Neural progenitor cell (in vitro differentiated cells): ENCODE measurements at regions not wholly inside any gene's neighbourhood (a gene's known extent, or its start where the extent isn't known, plus 50 kb on each side); places are given as distances from the start of the nearest gene placed in this dataset.

ENCODE experiments used
- DNase-seq: peaks from one replicate; pipeline ENCODE4 v3.0.0-alpha.2; 2016; ENCODE audit warnings: low spot score
- H2AFZ ChIP-seq: fragments of 200-600 bp; sonication (generic); replicated peaks from 2 replicates; pipeline ENCODE4 v1.6.1; 2016; ENCODE audit warnings: antibody characterized with exemption
- H3F3A ChIP-seq: fragments of 200-600 bp; sonication (generic); 2 replicates; pipeline ENCODE4 v1.6.1; 2016; ENCODE audit warnings: antibody characterized with exemption, low read depth
- H3K27ac ChIP-seq: fragments of 200-600 bp; sonication (generic); 2 replicates; pipeline ENCODE4 v1.5.1; 2016; ENCODE audit warnings: mild to moderate bottlenecking
- H3K27me3 ChIP-seq: fragments of 200-600 bp; sonication (generic); 2 replicates; pipeline ENCODE4 v1.6.1; 2016; ENCODE audit warnings: mild to moderate bottlenecking, moderate library complexity
- H3K36me3 ChIP-seq: fragments of 200-600 bp; sonication (generic); 2 replicates; pipeline ENCODE4 v1.5.1; 2016
- H3K4me1 ChIP-seq: fragments of 200-600 bp; sonication (generic); 2 replicates; pipeline ENCODE4 v1.6.1; 2016; ENCODE audit warnings: mixed run types
- H3K4me2 ChIP-seq: fragments of 200-600 bp; sonication (generic); 2 replicates; pipeline ENCODE4 v1.6.1; 2016
- H3K4me3 ChIP-seq: fragments of 200-600 bp; sonication (generic); 2 replicates; pipeline ENCODE4 v1.5.1; 2016
- H3K79me2 ChIP-seq: fragments of 200-600 bp; sonication (generic); 2 replicates; pipeline ENCODE4 v1.6.1; 2016; ENCODE audit warnings: low read depth
- H3K9ac ChIP-seq: fragments of 200-600 bp; sonication (generic); 2 replicates; pipeline ENCODE4 v1.6.1; 2016
- H3K9me3 ChIP-seq: fragments of 200-600 bp; sonication (generic); 2 replicates; pipeline ENCODE4 v1.5.1; 2016; ENCODE audit warnings: low read depth
- H4K20me1 ChIP-seq: fragments of 200-600 bp; sonication (generic); 2 replicates; pipeline ENCODE4 v1.6.1; 2016; ENCODE audit warnings: low read depth
- H3K27ac Mint-ChIP-seq: 3 replicates; pipeline ENCODE4 v1.8.0; 2021; ENCODE audit warnings: mixed read lengths
- H3K27me3 Mint-ChIP-seq: 2 replicates; pipeline ENCODE4 v1.8.0; 2022; ENCODE audit warnings: low read depth, mild to moderate bottlenecking, inconsistent platforms, moderate library complexity, mixed read lengths; ENCODE audit not compliant: insufficient read depth
- H3K36me3 Mint-ChIP-seq: 3 replicates; pipeline ENCODE4 v1.8.0; 2021; ENCODE audit warnings: mixed read lengths
- H3K4me1 Mint-ChIP-seq: 3 replicates; pipeline ENCODE4 v1.8.0; 2021; ENCODE audit warnings: mixed read lengths
- H3K4me3 Mint-ChIP-seq: 3 replicates; pipeline ENCODE4 v1.8.0; 2021; ENCODE audit warnings: mild to moderate bottlenecking, moderate library complexity, mixed read lengths
- H3K9me3 Mint-ChIP-seq: 3 replicates; pipeline ENCODE4 v1.8.0; 2020; ENCODE audit warnings: mixed read lengths
- CTCF ChIP-seq: fragments of 200-600 bp; sonication (generic); IDR thresholded peaks from 2 replicates; pipeline ENCODE4 v1.5.1; 2017; ENCODE audit warnings: antibody characterized with exemption, mild to moderate bottlenecking
- EZH2 ChIP-seq: fragments of 200-600 bp; sonication (generic); IDR thresholded peaks from 2 replicates; pipeline ENCODE4 v1.6.1; 2017; ENCODE audit warnings: antibody characterized with exemption, mild to moderate bottlenecking, moderate library complexity
- EZH2phosphoT487 ChIP-seq: fragments of 200-600 bp; sonication (generic); IDR thresholded peaks from 2 replicates; pipeline ENCODE4 v1.6.1; 2017; ENCODE audit warnings: antibody characterized with exemption

GRCh38 chr2:226636586-226636985, 163.0 kb downstream of the IRS1 start:
- Histone ChIP-seq H3K4me3 (no peak overlapping the region), H3K9ac (no peak overlapping the region), H3F3A (no peaks in the 10 kb centered on the region), H4K20me1 (no peaks in the 10 kb centered on the region), H3K4me1 (no peaks in the 10 kb centered on the region), H3K27ac (no peak overlapping the region), H3K36me3 (no peaks in the 10 kb centered on the region), H3K9me3 (no peaks in the 10 kb centered on the region), H2AFZ (no peak overlapping the region), H3K27me3 (no peaks in the 10 kb centered on the region), H3K79me2 (no peaks in the 10 kb centered on the region), H3K4me2 (no peak overlapping the region)
- Mint-ChIP-seq H3K9me3 (peaks cover 16% of the 10 kb centered on the region), H3K27me3 (no peaks in the 10 kb centered on the region), H3K4me3 (no peak overlapping the region), H3K4me1 (peaks cover under 1% of the 10 kb centered on the region), H3K27ac (no peak overlapping the region), H3K36me3 (peaks cover 3% of the 10 kb centered on the region)
- TF ChIP-seq EZH2 (no peak), CTCF (no peak), EZH2phosphoT487 (no peak)
- no peak for DNase-seq

- H3K79me2 ChIP-seq = no peaks in the 10 kb centered on the region
- no peaks in the 10 kb centered on the region for H3F3A ChIP-seq
- Mint-ChIP-seq H3K27ac (no peak overlapping the region), H3K9me3 (peaks cover 8% of the 10 kb centered on the region), H3K4me1 (peaks cover 2% of the 10 kb centered on the region), H3K27me3 (no peaks in the 10 kb centered on the region), H3K4me3 (no peak overlapping the region), H3K36me3 (peaks cover 3% of the 10 kb centered on the region)
- H4K20me1 ChIP-seq = no peaks in the 10 kb centered on the region
- no peak for TF ChIP-seq EZH2phosphoT487
- H3K4me2 ChIP-seq = no peak overlapping the region
- H2AFZ ChIP-seq = no peak overlapping the region
- H3K9me3 ChIP-seq = no peaks in the 10 kb centered on the region
- H3K9ac ChIP-seq = no peak overlapping the region
- no peak overlapping the region for H3K4me3 ChIP-seq
- no peak overlapping the region for H3K27ac ChIP-seq
- DNase-seq = no peak
- no peaks in the 10 kb centered on the region for H3K36me3 ChIP-seq
- H3K4me1 ChIP-seq = no peaks in the 10 kb centered on the region
- no peaks in the 10 kb centered on the region for H3K27me3 ChIP-seq
Measured at GRCh38 chr2:226634943-226635604, 164.5 kb downstream of the IRS1 start.

GRCh38 chr2:226631671-226632070, 167.9 kb downstream of the IRS1 start:
- no peak overlapping the region for H3K9ac ChIP-seq
- no peak for TF ChIP-seq CTCF
- no peak for TF ChIP-seq EZH2phosphoT487
- no peak for TF ChIP-seq EZH2
- H3K9me3 Mint-ChIP-seq = no peaks in the 10 kb centered on the region
- H3K4me1 ChIP-seq = no peaks in the 10 kb centered on the region
- H3K4me2 ChIP-seq = no peak overlapping the region
- no peak overlapping the region for H3K4me3 ChIP-seq
- H3K27me3 ChIP-seq = no peaks in the 10 kb centered on the region
- no peaks in the 10 kb centered on the region for H3F3A ChIP-seq
- no peak overlapping the region for H3K27ac Mint-ChIP-seq
- no peak overlapping the region for H2AFZ ChIP-seq
- peaks cover 4% of the 10 kb centered on the region for H3K27me3 Mint-ChIP-seq
- H3K27ac ChIP-seq = no peak overlapping the region
- H3K9me3 ChIP-seq = no peaks in the 10 kb centered on the region
- no peaks in the 10 kb centered on the region for H4K20me1 ChIP-seq
- no peak overlapping the region for H3K4me3 Mint-ChIP-seq
- H3K79me2 ChIP-seq = no peaks in the 10 kb centered on the region
- H3K4me1 Mint-ChIP-seq = peaks cover 2% of the 10 kb centered on the region
- H3K36me3 Mint-ChIP-seq = no peaks in the 10 kb centered on the region
- DNase-seq = no peak
- no peaks in the 10 kb centered on the region for H3K36me3 ChIP-seq

- no peak for DNase-seq
- Histone ChIP-seq H3K4me1 (no peaks in the 10 kb centered on the region), H3K4me3 (no peak overlapping the region), H3K9me3 (no peaks in the 10 kb centered on the region), H3K9ac (no peak overlapping the region), H4K20me1 (no peaks in the 10 kb centered on the region), H3F3A (no peaks in the 10 kb centered on the region), H3K4me2 (no peak overlapping the region), H2AFZ (no peak overlapping the region), H3K36me3 (no peaks in the 10 kb centered on the region), H3K27me3 (no peaks in the 10 kb centered on the region), H3K27ac (no peak overlapping the region), H3K79me2 (no peaks in the 10 kb centered on the region)
- TF ChIP-seq EZH2 = no peak
- TF ChIP-seq CTCF = no peak
- no peak for TF ChIP-seq EZH2phosphoT487
- H3K9me3 Mint-ChIP-seq = no peaks in the 10 kb centered on the region
- peaks cover 4% of the 10 kb centered on the region for H3K27me3 Mint-ChIP-seq
- no peak overlapping the region for H3K4me3 Mint-ChIP-seq
- no peaks in the 10 kb centered on the region for H3K36me3 Mint-ChIP-seq
- no peak overlapping the region for H3K27ac Mint-ChIP-seq
- H3K4me1 Mint-ChIP-seq = peaks cover 2% of the 10 kb centered on the region
Measured at GRCh38 chr2:226631187-226631586, 168.4 kb downstream of the IRS1 start.
